C4-2B (cell line): ENCODE measurements at regions not wholly inside any gene's neighbourhood (a gene's known extent, or its start where the extent isn't known, plus 50 kb on each side); places are given as distances from the start of the nearest gene placed in this dataset.

Source experiments
- H3K27ac ChIP-seq: fragments of 450-650 bp; 2 replicates; pipeline ENCODE4 v1.5.1; 2017
- ZFX ChIP-seq: fragments of 450-650 bp; IDR thresholded peaks from 2 replicates; pipeline ENCODE4 v1.6.1; 2017
- TF ChIP-seq, protein P1 (sequence below): fragments of 450-650 bp; conservative IDR thresholded peaks from 2 replicates; pipeline ENCODE4 v1.5.1; 2017; ENCODE audit warnings: mild to moderate bottlenecking

DNA sequence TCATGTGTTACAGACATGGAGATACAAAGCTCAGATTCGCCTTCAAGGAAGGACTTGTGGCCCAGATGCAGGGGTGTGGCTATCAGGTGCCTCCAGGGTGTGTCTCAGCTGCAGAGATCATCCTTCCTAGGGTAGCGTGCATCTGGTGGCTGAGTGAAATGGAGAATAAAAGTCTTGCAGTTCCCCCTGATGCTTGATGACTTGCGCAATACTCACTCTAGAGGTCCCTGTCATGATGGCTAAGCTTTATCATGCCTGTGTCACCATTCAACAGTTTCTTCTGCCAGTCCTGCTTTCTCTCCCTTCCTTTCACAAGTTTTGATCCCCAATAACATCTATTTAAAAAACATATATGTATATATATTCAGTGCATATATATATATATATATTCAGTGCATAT, 228.1 kb downstream of the PAX1 start:
- no peak overlapping the region for H3K27ac ChIP-seq
- TF ChIP-seq, protein P1, sequence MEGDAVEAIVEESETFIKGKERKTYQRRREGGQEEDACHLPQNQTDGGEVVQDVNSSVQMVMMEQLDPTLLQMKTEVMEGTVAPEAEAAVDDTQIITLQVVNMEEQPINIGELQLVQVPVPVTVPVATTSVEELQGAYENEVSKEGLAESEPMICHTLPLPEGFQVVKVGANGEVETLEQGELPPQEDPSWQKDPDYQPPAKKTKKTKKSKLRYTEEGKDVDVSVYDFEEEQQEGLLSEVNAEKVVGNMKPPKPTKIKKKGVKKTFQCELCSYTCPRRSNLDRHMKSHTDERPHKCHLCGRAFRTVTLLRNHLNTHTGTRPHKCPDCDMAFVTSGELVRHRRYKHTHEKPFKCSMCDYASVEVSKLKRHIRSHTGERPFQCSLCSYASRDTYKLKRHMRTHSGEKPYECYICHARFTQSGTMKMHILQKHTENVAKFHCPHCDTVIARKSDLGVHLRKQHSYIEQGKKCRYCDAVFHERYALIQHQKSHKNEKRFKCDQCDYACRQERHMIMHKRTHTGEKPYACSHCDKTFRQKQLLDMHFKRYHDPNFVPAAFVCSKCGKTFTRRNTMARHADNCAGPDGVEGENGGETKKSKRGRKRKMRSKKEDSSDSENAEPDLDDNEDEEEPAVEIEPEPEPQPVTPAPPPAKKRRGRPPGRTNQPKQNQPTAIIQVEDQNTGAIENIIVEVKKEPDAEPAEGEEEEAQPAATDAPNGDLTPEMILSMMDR, result no peak
- TF ChIP-seq ZFX, result no peak

DNA sequence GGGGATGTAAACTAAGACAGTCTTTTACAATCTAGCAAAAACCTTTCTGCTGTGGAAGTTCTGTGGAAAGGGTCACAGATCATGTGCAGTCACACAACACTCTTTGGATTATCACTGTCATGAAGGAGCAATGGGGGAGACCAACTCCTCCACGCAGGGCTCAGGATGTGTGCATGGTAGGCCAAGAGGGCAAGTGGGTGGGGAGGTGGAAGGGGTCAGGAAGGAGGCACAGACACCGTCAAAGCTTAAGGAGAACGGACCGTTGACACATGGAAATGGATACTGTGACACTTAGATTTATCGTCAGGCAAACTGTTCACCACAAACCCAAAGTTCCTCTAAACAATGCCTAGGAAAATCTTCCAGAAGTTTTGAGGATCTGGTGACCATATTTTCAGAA, 215.8 kb downstream of the PAX1 start:
- H3K27ac ChIP-seq, result no peak overlapping the region
- TF ChIP-seq ZFX, result no peak
- TF ChIP-seq, protein P1, result no peak

DNA sequence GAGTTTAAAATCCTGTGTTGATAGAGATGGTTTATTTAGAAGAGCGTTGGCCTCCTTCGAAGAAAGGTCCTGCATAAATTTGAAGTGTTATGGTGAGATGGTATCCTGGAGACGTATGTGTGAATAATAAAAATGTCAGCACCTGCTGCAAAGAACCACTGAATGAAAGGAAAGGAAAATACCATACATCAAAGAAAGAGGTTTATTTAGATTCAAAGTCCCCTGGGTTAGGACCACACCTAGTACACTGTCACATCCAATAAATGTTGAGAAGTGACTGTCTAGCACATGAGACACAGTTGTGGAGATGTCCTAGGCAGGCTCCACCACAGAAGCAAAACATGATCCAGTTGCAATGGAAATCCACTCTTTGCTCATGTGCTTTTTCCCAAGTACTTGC, 214.7 kb downstream of the PAX1 start:
- TF ChIP-seq, protein P1, result no peak
- TF ChIP-seq ZFX, result no peak
- H3K27ac ChIP-seq, result no peak overlapping the region

DNA sequence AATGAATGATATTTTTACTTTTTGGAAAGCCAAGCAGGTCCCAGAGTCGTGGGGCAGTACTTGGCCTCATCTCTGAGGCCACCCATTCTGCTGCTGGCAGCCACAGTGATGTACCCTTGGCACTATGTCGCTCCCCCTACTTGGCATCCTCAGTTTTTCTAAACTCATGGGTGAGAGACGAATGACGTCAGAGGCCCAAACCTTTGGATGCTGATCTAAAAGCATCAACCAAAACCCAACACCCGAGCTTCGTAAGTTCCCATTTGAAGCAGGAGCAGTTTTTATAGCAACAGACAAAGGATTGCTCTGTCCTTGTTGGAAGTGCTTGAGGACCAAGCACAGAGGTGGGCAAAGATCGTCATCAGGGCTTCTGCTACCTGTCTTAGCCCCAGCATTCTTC, 212.9 kb downstream of the PAX1 start:
- H3K27ac ChIP-seq, result no peak overlapping the region
- TF ChIP-seq, protein P1, result no peak
- TF ChIP-seq ZFX, result no peak

DNA sequence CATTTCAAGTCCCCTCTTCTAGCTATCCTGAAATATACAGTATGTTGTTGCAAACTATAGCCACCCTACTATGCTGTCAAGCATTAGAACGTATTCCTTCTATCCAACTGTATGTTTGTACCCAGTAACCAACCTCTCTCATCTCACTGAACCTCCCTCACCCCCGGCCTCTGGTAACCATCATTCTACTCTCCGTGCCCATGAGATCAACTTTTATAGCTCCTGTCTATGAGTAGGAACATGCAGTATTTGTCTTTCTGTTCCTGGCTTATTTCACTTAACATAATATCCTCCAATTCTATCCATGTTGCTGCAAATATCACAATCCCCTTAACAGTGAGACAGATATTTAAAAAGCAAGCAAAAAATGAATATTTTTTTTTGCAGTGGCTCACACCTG, 196.9 kb downstream of the PAX1 start:
- H3K27ac ChIP-seq, result peak overlapping the region; percentile 31
- TF ChIP-seq ZFX, result no peak
- TF ChIP-seq, protein P1, result no peak

DNA sequence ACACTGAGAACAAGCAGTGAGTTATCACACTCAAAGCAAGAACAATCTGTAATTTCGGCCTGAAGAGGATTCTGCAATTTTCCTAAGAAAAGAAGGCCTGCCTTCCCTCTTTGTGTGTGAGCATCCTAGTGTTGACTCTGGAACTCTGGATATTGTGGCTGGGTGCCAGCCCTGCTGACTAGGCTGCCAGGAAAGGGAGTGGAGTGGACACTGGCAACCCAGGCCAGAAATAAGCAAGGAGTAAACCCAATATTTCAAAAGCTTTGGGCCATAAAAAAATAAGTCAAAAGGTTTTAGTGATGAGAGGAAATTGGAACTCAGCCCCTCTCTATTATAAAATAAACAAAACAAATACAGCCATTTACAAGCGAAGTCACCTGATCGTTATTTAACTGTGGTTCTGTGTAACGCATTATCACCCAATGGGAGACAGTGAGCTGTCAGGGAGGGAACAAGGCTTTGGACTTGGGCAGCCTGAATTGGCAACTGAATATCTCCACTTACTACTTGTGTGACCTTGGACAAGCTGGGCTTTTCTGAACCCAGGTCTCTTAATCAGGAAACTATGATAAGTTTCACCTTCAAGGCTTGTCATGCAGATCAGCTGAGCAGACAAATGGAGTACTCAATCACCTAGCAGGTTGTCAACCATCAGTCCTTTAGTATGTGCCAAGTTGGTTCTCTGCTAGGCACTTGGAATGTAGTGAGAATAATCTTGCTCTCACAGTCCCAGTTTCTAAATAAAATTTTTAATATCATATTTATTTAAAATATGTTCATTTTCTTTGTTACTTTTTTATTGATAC, 196.2 kb downstream of the PAX1 start:
- no peak for TF ChIP-seq ZFX
- H3K27ac ChIP-seq, result peak overlapping the region; percentile 17; the same call in 1 of the 2 replicates

DNA sequence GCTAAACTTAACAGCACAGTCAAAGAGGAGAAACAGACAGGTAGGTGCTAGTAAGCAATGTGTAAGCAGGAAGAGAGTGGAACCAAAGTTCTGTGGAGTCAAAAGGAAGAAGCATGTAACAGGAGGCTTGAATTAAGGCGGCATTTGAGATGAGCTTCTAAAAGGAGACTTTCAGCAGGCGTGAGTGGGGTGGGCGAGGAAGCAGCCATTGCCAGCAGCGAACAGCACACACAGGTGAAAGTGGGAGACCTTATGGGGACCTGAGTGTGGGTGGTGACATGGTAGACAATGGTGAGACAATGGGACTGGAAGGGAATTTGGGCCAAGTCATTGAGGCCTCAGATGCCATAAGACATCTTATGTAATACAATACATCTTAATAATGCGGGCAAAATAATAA, 195.0 kb downstream of the PAX1 start:
- TF ChIP-seq ZFX, result no peak
- TF ChIP-seq, protein P1, result no peak
- H3K27ac ChIP-seq, result peak overlapping the region; percentile 25

DNA sequence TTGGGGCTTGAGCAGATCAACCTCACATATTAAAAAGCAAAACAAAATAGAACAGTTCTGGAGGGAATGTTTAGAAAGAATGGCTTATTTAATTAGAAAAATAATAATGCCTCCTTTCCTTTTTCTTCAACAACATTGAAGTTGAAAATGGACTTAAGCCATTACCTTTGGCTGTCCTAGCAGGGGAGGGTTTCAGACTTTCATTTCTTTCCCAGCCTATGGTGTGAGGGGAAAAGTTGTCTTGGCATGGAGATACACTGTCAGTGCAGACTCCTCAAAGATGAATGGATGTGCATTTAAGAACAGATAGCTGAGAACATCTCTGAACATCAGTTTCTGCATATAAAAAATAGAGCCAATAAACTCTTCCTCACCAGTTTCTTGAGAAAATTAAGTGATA, 169.5 kb downstream of the PAX1 start:
- TF ChIP-seq ZFX, result no peak
- TF ChIP-seq, protein P1, result no peak
- H3K27ac ChIP-seq, result no peak overlapping the region
